ENCODE measurements at regions not wholly inside any gene's neighbourhood (a gene's known extent, or its start where the extent isn't known, plus 50 kb on each side); places are given as distances from the start of the nearest gene placed in this dataset.

GRCh38 chr19:29031216-29031615 lies 181.7 kb downstream of the UQCRFS1 start:
- H3K27me3 ChIP-seq = no peaks in the 10 kb centered on the region
- no peak for DNase-seq (ENCODE audit: low spot score in 2 of 2)
- intact Hi-C loops (cut with DNase I) = no loop called here

GRCh38 chr19:29029268-29029958 lies 183.5 kb downstream of the UQCRFS1 start:
- no peak overlapping the region for H3K27ac ChIP-seq
- intact Hi-C loops (cut with DNase I) = no loop called here
- no peaks in the 10 kb centered on the region for H3K4me1 ChIP-seq
- no peaks in the 10 kb centered on the region for H3K27me3 ChIP-seq
- H3K36me3 ChIP-seq = no peaks in the 10 kb centered on the region
- DNase-seq (ENCODE audit: low spot score in 2 of 2) = no peak
- H3K9me3 ChIP-seq = no peaks in the 10 kb centered on the region
- no peak for TF ChIP-seq CTCF (IDR thresholded peaks at IDR 0.05)
- H3K4me3 ChIP-seq = no peak overlapping the region

More at GRCh38 chr19:29031216-29031615, 181.7 kb downstream of the UQCRFS1 start:
- TF ChIP-seq CTCF (IDR thresholded peaks at IDR 0.05) = no peak
- Histone ChIP-seq H3K36me3 (no peaks in the 10 kb centered on the region), H3K4me1 (no peaks in the 10 kb centered on the region), H3K4me3 (no peak overlapping the region), H3K27ac (no peak overlapping the region), H3K9me3 (no peaks in the 10 kb centered on the region)

- no peak overlapping the region for H3K4me3 ChIP-seq
- no peaks in the 10 kb centered on the region for H3K27me3 ChIP-seq
- H3K9me3 ChIP-seq = no peaks in the 10 kb centered on the region
- DNase-seq (ENCODE audit: low spot score in 2 of 2) = no peak
- intact Hi-C loops (cut with DNase I) = no loop called here
- H3K36me3 ChIP-seq = no peaks in the 10 kb centered on the region
- TF ChIP-seq CTCF (IDR thresholded peaks at IDR 0.05) = no peak
- H3K27ac ChIP-seq = no peak overlapping the region
- no peaks in the 10 kb centered on the region for H3K4me1 ChIP-seq
These were observed 190.4 kb downstream of the UQCRFS1 start for GRCh38 chr19:29022599-29022998.

- intact Hi-C loops (cut with DNase I) = no loop called here
These were observed 190.8 kb downstream of the UQCRFS1 start for GRCh38 chr19:29022165-29022564.

DNA sequence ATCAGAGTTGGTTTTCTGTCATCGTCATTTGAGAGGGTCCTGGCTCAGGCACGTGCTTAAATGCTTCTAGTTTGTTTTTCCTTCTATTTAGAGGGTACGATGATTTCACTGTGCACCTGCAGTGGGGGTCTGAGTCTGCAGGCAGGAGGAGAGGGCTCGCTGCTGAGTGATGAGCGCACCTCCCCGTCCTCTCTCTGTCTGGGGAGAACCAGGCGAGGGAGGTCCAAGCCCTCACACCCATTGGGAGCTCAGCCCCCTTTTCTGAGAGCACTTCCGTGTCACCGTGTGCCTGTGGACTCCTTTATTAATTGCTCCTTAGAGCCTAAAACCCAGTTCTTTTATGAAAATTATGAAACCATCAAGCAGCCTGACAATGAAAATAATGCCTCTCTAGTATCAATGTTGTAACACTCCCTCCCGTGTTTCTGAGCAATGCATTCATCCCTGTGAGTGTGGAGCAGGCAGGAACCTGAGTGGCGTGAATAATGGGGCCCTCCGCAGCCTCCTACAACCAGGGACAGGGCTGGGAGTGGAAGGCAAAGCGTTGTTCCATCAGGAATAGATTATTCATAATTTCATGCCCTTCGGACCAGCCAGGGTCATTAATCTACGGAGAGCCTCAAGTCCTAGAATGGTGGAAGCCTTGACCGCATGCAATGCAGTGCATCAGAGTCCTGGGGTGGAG lies 191.6 kb downstream of the UQCRFS1 start:
- H3K9me3 ChIP-seq = no peaks in the 10 kb centered on the region
- no peaks in the 10 kb centered on the region for H3K27me3 ChIP-seq
- no peak for TF ChIP-seq CTCF (IDR thresholded peaks at IDR 0.05)
- no peak overlapping the region for H3K27ac ChIP-seq
- intact Hi-C loops (cut with DNase I) = no loop called here
- DNase-seq (ENCODE audit: low spot score in 2 of 2) = no peak
- H3K36me3 ChIP-seq = no peaks in the 10 kb centered on the region
- H3K4me1 ChIP-seq = no peaks in the 10 kb centered on the region
- no peak overlapping the region for H3K4me3 ChIP-seq

More at GRCh38 chr19:29022165-29022564, 190.8 kb downstream of the UQCRFS1 start:
- H3K27ac ChIP-seq = no peak overlapping the region
- no peaks in the 10 kb centered on the region for H3K27me3 ChIP-seq
- TF ChIP-seq CTCF (IDR thresholded peaks at IDR 0.05) = no peak
- no peaks in the 10 kb centered on the region for H3K36me3 ChIP-seq
- no peak for DNase-seq (ENCODE audit: low spot score in 2 of 2)
- H3K4me1 ChIP-seq = no peaks in the 10 kb centered on the region
- H3K4me3 ChIP-seq = no peak overlapping the region
- no peaks in the 10 kb centered on the region for H3K9me3 ChIP-seq
